Activated gamma-delta T cell treated with Interleukin-2 at 50 U/mL for 16 hours (primary cell): ENCODE measurements at regions not wholly inside any gene's neighbourhood (a gene's known extent, or its start where the extent isn't known, plus 50 kb on each side); places are given as distances from the start of the nearest gene placed in this dataset.

ENCODE experiments used
- DNase-seq: peaks from one replicate; pipeline ENCODE4 v3.0.0-alpha.2; 2020

DNA sequence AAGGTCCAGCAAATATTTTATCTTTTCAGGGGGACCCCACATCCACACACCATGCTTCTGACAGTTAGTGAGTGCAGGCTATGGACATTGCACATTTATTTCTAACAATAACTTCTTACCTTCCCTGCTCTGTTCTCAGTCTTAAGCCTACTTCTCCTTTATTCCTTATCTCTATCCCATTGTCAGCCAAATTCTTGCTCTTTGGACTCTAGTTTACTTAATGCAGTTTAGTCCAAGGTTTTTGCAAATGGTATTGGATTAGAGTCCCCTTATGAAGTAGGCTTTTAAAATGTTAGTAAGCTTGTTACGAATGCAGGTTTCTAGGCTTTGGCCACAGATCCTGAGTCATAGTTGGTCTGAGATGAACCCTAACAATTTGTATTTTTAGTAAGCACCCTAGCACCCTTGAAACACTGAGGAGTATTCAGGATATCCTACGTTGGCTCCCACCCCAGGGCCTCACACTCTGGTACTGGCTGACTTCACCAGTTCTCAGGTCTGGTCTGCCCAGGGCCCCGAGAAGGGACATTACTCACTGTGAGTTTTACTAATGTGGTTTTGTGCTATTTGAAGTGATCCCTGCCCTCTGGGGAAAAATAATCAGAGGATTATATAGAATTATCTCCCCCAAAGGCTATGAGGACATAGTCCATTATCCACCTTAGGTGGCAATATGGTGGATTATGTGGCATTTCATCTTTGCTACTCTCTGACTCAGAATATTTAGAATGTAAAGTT is 239.5 kb downstream of the TGFB2 start:
- DNase-seq: no peak

DNA sequence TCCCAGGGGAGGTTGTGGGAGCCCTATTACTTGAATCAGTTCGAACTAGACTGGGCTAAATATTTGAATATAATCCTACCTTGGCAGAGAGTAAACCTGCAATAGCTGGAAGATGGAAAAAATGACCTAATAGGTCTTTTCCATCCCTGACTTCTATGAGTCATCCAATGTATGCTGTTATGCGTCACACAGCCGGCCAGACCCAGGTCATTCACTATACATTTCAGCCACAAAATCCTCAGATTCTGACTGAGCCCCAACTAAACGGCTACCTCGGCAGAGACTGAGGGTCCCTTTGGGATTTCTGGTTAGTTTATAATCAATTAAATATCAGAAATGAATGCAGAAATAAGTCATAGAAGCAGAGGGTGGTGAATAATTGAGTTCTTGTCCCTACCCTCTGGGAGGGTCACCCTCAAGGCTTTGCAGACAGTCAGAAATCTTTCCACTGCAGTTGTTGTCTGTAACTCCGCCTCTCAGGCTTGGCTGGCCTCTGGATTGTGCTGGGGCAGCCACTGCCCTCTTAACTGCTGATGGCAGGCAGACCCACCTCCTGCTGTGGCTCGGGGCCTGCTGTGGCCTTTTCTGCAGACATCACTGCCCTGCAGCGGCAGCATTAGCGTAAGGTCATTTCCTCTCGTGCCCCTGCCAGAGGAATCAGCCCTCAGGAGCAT is 240.5 kb downstream of the TGFB2 start:
- no peak for DNase-seq

DNA sequence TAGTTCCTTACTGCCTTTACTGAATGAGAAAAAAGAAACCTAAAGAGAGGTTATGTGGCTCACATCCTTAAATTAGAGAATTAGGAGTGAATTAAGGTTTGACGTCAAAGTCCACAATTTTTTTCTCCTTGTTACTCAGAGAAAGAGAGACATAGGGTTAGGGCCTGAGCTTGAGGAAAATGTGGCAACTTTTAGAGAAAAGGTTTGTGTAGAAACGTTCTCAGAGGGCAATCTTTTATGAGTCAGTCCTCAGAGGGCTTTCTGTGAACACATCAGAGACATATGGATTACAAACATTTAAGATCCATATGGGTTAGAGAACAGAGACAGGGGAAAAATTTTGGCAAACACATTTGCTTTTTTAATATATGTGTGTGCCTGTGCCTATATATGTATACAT is 242.8 kb downstream of the TGFB2 start:
- no peak for DNase-seq

DNA sequence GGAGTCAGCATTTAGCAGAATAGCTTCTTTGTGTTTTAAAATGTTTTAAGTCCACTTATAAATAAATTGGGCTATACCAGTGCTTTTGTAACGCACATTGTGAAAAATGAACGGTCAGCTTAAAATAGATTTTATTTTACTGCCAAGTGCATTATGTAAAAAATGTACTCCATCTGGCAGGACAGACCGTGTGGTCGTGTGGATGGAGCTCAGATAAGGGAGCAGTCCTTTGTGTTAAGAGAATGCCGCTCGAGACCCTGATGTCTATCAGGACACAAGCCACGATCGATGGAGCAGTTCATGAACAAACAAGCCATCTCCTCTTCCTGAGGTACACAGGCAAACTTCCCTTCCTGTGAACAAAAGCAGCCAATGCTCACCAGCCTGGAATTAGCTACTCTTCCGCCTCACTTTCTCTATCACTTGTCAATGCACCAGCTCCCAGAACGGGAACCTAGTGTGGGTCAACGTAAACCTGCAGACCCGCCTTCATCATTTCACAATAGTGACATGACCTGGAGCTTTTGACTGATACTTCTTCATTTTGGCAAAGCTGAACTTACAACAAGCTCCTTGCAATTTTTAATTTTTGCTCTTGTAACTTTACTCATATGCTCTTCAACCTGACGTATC is 243.5 kb downstream of the TGFB2 start:
- no peak for DNase-seq

DNA sequence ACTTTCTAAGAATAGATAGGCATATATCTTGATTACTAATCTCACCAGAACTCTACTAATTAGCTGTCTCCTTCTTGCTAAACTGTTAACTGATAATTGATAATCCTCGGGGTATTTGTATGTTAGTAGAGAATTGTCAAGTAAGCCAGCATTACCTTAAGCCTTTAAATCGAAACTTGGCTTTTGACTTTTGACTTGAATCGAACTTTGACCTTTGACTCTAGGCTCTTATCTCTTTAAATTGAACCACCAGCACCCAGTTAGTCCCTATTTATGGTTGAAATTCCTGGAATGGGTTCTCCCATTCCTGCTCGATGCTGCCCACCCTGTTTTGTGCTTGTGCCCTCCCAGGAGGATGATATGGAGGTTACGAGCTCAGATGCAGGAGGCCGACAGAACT is 244.4 kb downstream of the TGFB2 start:
- no peak for DNase-seq

DNA sequence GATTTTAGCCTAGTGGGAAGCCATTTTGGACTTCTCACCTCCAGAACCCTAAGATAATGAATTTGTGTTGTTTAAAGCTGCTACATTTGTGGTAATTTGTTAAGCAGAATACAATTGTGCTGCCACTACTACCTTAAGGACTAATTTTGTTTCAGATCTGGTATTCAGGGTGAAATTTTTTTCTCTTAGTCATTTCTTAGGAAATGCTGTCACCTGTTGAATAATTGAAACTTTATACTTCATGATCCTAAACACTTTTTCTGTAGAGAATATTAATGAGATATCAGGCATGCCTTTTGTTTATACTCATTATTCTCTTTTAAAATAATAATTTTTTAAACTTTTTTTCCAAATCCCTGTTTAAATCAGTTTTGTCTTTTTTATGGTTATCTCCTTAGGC is 246.8 kb downstream of the TGFB2 start:
- no peak for DNase-seq

DNA sequence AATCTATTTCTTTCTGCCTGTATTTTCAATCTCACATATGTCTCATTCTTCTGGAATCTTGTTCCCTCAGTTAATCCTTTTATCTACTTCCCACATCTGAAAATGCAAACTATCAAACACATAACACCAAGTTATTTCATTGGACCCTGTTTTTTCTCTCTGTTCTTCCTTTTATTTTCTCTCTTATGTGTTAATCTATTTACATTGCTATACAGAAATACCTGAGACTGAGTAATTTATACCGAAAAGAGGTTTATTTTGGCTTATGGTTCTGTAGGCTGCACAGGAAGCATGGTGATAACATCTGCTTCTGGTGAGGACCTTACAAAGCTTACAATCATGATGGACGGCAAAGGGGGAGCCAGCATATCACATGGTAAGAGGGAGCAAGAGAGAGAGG is 247.6 kb downstream of the TGFB2 start:
- no peak for DNase-seq

DNA sequence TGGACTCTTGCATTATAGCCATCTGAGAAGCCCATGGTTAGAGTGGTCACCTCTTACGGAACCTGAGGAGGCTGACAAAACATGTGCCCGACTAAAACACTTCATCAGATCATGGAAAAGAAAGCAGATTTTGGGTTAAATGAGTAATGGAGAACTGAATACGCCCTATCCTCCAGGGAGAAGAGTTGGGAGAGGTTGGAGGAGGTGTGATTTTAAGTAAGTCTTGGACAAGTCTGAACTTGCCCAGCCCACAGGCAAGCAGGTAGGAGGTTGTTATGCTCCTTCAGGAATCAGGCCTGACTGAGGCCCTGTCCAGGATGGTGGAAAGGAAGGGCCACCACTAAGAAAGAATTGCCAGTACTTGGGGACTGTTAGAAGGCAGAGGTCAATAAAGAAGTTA is 255.8 kb downstream of the TGFB2 start:
- DNase-seq: no peak

DNA sequence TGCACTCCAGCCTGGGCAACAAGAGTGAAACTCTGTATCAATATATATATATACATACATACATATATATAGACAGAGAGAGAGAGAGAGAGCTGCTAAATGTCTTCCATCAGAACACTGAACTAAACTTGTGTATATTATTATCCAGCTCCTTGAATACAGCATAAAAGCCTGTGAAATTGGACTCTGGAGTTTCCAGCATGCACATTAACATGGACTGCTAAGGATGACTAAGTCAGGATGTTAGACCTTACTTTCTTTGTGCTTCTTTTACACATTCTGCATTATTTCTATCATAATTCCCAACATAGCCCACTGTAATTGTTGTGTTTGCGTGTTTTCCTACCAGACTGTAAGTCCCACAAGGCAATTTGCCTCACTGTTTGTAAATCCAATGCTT is 259.1 kb downstream of the TGFB2 start:
- DNase-seq: no peak

DNA sequence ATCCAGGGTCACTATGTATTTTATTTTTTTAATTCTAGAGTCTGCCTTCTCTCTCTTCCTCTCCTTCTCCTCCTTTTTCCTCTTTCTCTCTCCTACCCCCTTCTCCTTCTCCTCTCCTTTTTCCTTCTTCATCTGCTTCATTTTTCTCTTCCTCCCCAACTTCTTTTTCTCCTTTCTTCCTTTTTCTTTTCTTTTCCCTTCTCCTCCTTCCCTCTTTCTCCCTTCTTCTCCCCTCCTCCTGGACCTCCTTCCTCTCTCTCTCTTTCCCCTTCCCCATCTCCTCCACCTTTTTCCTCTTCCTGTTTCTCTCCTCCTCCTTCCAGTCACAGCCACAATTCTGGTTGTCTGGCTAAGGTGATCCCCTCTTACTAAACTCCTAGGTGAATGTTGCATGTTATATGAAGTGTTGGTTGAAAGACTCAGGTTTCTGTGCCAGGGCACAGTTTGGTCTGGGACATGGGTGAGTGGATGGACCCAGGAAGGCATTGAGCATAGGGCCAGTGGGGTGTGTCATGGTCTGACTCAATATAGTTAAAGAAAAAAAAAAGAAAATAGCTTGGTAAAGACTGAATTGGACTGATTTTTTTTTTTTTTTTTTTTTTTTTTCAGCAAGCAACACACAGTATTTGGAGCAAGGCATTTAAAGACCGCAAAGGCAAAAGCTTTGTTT is 266.9 kb downstream of the TGFB2 start:
- no peak for DNase-seq

DNA sequence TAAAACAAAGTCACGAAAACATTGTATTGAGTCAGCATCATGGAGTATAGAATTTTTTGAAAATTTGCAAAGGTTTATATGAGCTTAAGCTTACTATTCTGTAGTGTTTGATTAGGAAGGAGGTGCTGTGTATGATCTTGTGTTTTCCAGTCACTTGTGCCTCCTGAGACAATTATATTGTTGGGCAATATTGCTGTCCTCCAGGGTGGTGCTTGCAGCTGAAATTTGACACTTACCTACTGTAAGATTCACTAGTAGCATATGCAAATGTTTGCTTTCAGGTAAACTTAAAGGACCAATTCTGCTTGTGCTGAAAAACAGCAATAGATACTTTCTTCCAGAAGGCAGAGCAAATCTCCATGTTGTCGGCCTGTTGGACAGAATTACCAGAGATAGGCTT is 268.0 kb downstream of the TGFB2 start:
- DNase-seq: no peak

DNA sequence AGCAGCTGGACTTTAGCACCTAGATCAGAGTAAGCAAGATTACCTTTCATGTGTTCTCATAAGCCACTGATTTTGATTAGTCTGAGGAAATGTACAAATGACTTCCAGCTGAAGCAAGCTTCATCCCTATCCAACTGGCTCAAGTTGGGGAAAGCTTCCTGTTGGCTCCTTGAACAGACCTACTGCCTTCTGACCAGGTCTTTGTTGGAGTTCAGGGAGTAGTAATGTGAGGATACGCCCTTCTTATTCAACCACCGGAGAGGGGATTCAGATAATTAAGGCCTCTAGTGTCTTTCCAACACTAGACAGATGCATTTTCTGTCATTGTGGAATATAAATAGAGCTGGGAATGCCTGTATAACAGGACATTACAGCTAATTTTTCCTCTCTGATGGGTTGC is 268.9 kb downstream of the TGFB2 start:
- DNase-seq: no peak

DNA sequence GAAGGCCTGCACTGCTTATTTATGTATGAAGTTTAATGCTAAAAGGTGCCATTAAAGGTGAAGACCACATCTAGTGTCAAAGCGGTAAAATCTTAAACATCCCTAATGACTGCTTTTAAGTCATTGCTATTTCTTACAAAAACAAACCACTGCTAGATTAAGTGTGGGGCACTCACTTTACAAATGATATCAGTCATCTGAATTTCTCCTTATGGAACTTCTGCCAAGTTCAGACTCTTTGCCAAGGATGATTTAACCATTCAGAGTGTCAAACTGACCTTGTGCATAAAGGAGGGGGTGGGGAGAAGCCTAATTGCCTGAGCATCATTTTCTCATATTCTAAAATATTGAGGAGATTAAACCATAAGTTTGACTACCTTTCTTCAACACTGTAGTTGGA is 271.5 kb downstream of the TGFB2 start:
- DNase-seq: no peak

DNA sequence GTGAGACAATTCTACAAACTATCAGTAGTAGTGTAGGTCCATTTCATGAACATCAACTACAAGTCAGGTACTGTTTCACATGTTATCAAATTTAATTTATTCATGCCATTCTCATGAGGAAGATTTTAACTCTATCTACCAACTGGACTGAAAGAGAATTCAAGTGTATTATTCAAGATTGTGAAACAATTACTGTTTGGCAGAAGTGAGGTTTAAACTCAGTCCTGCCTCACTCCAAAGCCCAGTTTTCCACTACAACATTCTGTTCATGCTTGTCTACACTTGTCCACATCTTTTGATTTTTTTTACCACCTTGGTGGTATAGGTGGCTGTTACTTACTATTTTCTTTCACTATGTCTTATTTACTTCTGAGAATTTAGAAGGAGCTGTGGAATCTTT is 272.9 kb downstream of the TGFB2 start:
- no peak for DNase-seq

DNA sequence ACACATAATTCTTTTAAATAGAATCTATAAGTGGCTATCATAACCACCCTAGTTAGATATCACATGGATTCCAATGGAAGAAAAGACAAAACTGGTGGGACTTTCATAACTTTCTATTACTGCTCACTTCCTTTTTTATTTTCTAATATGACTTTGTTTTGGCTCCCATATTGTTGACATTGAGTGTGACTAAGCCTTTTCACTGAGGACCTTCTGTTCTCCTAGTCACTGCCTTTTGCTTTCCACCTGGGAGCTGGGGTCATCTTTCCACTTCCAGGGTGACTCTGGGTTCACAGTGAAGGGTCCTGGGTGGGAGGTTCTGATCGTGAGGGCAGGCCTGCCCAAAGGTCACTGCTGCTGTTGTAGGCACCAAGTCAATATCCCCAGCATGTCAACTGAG is 275.8 kb downstream of the TGFB2 start:
- DNase-seq: no peak

DNA sequence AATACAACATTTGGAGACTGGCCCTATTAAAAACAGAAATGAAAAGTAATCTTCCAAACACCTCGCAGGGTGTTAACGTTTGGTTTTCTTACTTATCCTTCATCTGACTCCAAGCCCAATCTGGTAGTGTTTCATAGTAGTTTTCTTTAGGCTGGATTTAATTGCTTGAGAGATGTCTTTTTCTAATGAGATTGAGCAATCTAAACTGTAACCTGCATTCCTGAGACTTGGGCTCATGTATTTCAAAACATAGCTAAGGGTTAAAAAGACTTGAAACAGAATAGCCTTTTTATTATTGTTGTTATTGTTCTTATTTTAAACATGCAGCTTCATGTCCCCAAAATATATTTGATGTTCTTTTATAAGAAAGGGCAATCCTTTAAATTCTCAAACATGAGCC is 278.9 kb downstream of the TGFB2 start:
- DNase-seq: no peak

DNA sequence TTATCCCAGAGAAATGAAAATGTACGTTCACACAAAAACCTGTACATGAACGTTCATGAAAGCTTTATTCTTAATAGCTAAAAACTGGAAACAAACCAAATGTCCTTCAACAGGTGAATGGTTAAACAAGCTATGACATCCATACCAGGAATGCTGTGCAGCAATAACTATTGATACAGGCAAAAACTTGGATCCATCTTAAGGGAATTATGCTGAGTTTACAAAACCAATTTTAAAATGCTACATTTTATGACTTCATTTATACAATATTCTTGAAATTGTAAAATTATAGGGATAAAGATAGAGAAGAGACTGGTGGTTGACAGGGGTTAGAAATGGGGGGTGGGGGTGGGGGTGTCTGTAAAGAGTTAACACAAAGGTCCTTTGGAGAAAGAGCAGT is 280.3 kb downstream of the TGFB2 start:
- no peak for DNase-seq

DNA sequence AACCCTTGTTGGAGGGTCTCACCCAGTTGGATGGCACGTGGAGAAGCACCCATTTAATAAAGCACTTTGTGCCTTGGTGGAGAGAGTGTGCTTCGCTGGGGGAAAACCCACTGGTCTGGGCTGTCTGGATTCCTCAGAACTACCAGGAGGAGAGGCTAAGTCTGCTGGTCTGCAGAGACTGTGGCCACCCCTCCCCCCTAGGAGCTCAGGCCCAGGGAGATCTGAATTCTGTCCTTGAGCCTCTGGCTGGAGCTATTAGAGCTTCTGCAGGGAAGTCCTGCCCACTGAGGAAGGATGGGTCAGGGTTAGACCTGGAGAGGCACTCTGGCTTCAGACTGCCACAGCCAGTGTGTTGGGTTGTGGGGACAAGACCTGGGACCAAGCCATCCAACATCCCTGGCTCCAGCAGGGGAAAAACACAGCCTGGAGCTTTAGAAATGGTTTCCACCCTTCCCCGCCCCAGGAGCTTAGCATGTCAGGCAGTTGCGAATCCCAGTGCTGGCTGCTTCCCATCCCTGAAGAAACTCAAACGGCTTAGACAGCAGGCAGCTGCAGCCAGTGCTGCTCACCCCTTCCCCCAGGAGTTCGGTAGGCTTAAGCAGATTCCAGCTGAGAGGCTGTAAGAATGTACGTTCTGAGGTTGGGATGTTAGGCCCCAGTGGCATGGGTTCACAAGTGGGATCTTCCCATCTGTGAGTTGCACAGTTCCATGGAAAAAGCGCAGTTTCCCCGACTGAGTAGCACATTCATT is 288.3 kb downstream of the TGFB2 start:
- DNase-seq: no peak

DNA sequence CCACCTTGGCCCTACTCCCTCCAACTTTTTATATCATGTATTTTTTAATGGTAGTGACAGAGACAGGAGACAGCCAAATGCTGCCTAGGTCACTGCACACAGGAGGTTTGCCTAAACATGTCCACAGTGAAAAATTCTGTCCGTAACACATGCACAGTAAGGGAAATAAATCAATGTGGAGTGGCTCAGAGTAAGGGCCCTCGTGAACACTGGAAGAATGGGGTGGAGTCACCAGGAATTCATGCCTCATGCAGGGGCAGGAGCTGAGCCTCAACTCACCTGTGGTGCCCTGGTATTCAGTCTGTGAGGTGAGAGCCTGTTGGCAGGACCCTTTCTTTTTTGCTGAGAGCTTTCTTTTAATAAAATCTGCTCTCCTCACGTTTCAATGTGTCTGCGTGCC is 289.1 kb downstream of the TGFB2 start:
- no peak for DNase-seq

DNA sequence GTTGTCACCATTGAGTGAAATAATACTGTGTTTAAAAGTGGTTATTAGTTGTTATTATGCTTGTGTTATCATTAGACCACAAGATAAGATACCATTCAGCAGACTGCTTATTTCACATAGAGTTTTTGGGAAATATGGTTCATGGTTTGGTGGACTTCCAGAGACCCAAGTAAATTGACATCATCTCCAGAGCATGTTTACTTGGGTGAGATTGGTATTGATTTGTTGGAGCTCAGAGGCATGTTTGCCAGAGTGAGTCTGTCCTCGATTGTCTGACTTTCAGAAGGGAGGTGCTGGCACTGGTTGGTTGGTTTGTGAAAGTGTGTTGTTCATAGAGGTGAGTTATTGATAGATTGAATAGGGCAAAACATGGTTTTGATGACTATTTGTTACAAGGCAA is 291.4 kb downstream of the TGFB2 start:
- no peak for DNase-seq

DNA sequence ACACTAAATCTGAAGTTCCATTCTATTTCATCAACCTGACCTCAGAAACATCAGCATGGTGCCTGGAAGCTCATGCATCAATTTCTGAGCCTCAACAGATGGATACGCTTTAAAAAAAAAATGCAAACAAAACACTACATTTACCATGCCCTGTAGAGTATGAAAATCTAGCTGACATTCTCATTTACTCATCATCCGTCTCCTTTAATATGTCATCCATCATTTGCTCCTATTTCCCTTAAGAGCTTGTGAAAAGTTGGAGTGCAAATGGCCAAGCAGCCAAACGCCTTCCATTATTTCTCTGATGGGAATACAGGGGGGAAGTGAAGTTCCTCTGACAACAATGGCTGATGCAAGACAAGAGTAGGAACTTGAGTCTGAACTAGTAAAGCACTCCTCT is 295.0 kb downstream of the TGFB2 start:
- no peak for DNase-seq

DNA sequence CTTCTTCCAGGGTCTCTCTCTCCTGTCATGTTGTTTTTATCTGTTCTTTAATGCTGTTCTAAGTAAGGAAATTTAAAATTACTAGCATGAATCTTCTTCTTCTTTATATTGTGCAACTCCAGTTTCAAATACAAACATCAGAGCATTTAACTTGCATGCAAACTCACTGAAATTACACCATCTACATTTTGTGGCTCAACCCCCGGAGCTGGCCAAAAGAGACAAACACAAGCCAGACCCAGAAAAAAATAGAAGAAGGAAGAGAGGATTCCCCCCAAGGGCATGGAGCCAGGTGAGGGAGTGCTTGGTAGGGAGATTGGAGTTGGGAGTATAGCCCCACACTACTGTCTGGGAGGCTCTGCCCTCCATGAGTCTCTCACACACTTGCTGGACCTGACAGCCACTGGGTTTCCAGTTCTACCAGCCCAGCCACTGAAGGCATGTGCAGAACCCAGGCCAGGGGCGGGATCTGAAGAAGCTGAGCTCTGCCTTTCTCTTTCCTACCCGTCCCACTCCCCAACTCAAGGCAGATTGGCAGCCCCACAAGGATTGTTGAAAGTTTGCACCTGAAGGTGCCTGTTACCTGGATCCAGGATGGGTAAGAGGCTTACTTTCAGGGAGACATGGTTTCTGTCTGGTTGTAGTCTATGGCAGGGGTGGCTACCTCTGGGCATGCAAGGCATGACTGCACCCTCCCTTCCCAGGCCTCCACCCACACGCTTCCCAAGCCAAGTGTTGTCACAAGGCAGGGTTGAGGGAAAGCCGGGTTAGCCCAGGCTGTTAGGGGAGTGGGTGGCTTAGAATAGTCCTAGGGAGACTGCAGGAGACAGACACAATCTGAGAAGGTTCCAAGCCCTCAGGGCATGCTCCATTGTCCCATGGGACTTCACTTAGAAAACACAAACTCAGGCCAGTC is 297.2 kb downstream of the TGFB2 start:
- DNase-seq: no peak
